ENCODE measurements at regions not wholly inside any gene's neighbourhood (a gene's known extent, or its start where the extent isn't known, plus 50 kb on each side); places are given as distances from the start of the nearest gene placed in this dataset.
"Not testable (repeated sequence)": the region's sequence is repeated elsewhere in the genome, so short reads cannot be mapped to it uniquely, and the experiment has no call there.

GRCh38 chr2:144824306-144825080, 304.6 kb upstream of the ZEB2 start:
- no peak for DNase-seq (ENCODE audit: low spot score)

GRCh38 chr2:144822966-144823365, 303.0 kb upstream of the ZEB2 start:
- no peak for DNase-seq (ENCODE audit: low spot score)

GRCh38 chr2:144812288-144812687, 292.4 kb upstream of the ZEB2 start:
- DNase-seq (ENCODE audit: low spot score): no peak

- DNase-seq (ENCODE audit: low spot score): peak; percentile 50
These were observed 281.8 kb upstream of the ZEB2 start for GRCh38 chr2:144801766-144802165.

GRCh38 chr2:144801325-144801724, 281.4 kb upstream of the ZEB2 start:
- DNase-seq (ENCODE audit: low spot score): no peak

GRCh38 chr2:144798989-144799388, 279.1 kb upstream of the ZEB2 start:
- no peak for DNase-seq (ENCODE audit: low spot score)

GRCh38 chr2:144798034-144798433, 278.1 kb upstream of the ZEB2 start:
- no peak for DNase-seq (ENCODE audit: low spot score)

- no peak for DNase-seq (ENCODE audit: low spot score)
These were observed 277.0 kb upstream of the ZEB2 start for GRCh38 chr2:144796936-144797335.

- no peak for DNase-seq (ENCODE audit: low spot score)
These were observed 276.2 kb upstream of the ZEB2 start for GRCh38 chr2:144796164-144796563.

- no peak for DNase-seq (ENCODE audit: low spot score)
These were observed 265.3 kb upstream of the ZEB2 start for GRCh38 chr2:144785253-144785652.

GRCh38 chr2:144780983-144781382, 261.1 kb upstream of the ZEB2 start:
- peak; percentile 4 for DNase-seq (ENCODE audit: low spot score)

- no peak for DNase-seq (ENCODE audit: low spot score)
These were observed 256.8 kb upstream of the ZEB2 start for GRCh38 chr2:144776766-144777165.

GRCh38 chr2:144774809-144775208, 254.9 kb upstream of the ZEB2 start:
- no peak for DNase-seq (ENCODE audit: low spot score)

- DNase-seq (ENCODE audit: low spot score): no peak
These were observed 251.4 kb upstream of the ZEB2 start for GRCh38 chr2:144771348-144771747.

- DNase-seq (ENCODE audit: low spot score): no peak
These were observed 250.8 kb upstream of the ZEB2 start for GRCh38 chr2:144770616-144771230.

GRCh38 chr2:144760939-144761338, 241.0 kb upstream of the ZEB2 start:
- DNase-seq (ENCODE audit: low spot score): not testable (repeated sequence)

- DNase-seq (ENCODE audit: low spot score): no peak
These were observed 239.8 kb upstream of the ZEB2 start for GRCh38 chr2:144759746-144760145.

- not testable (repeated sequence) for DNase-seq (ENCODE audit: low spot score)
These were observed 238.3 kb upstream of the ZEB2 start for GRCh38 chr2:144758196-144758595.

- no peak for DNase-seq (ENCODE audit: low spot score)
These were observed 233.5 kb upstream of the ZEB2 start for GRCh38 chr2:144753416-144753815.

- no peak for DNase-seq (ENCODE audit: low spot score)
These were observed 231.4 kb upstream of the ZEB2 start for GRCh38 chr2:144751142-144751905.

- DNase-seq (ENCODE audit: low spot score): no peak
These were observed 229.3 kb upstream of the ZEB2 start for GRCh38 chr2:144749188-144749587.

GRCh38 chr2:144748443-144748842, 228.5 kb upstream of the ZEB2 start:
- DNase-seq (ENCODE audit: low spot score): no peak

GRCh38 chr2:144747571-144747970, 227.7 kb upstream of the ZEB2 start:
- DNase-seq (ENCODE audit: low spot score): no peak

Measured in GM03348 (cell line).